Parathyroid adenoma (tissue), 2 donors: ENCODE measurements at regions not wholly inside any gene's neighbourhood (a gene's known extent, or its start where the extent isn't known, plus 50 kb on each side); places are given as distances from the start of the nearest gene placed in this dataset.

ENCODE experiments used
- H2AFZ ChIP-seq: fragments of 300-600 bp; sonication (generic); one replicate; pipeline ENCODE4 v1.7.0; 2017; ENCODE audit warnings: antibody characterized with exemption, mild to moderate bottlenecking
- H3K27ac ChIP-seq: fragments of 300-600 bp; sonication (generic); one replicate; pipeline ENCODE4 v1.7.0; 2017
- H3K27me3 ChIP-seq: fragments of 300-600 bp; sonication (generic); one replicate; pipeline ENCODE4 v1.7.0; 2017; ENCODE audit warnings: low read length; ENCODE audit not compliant: control insufficient read depth, insufficient read depth
- H3K36me3 ChIP-seq: fragments of 300-600 bp; sonication (generic); one replicate; pipeline ENCODE4 v1.7.0; 2017; ENCODE audit warnings: low read length; ENCODE audit not compliant: control insufficient read depth, insufficient read depth
- H3K4me1 ChIP-seq: fragments of 300-600 bp; sonication (generic); one replicate; pipeline ENCODE4 v1.7.0; 2017; ENCODE audit warnings: control low read depth
- H3K4me2 ChIP-seq: fragments of 300-600 bp; sonication (generic); one replicate; pipeline ENCODE4 v1.7.0; 2017; ENCODE audit warnings: low read length
- H3K4me3 ChIP-seq: fragments of 300-600 bp; sonication (generic); one replicate; pipeline ENCODE4 v1.7.0; 2017; ENCODE audit warnings: low read depth, low read length
- H3K79me2 ChIP-seq: fragments of 300-600 bp; sonication (generic); one replicate; pipeline ENCODE4 v1.7.0; 2017; ENCODE audit warnings: control low read depth
- H3K9ac ChIP-seq: fragments of 300-600 bp; sonication (generic); one replicate; pipeline ENCODE4 v1.7.0; 2017; ENCODE audit warnings: mild to moderate bottlenecking
- H3K9me3 ChIP-seq: fragments of 300-600 bp; sonication (generic); one replicate; pipeline ENCODE4 v1.7.0; 2017; ENCODE audit warnings: low read length; ENCODE audit not compliant: control insufficient read depth
- TF ChIP-seq, protein P1 (sequence below): fragments of 300-600 bp; sonication (generic); IDR thresholded peaks from one replicate; pipeline ENCODE4 v1.7.0; 2017; ENCODE audit warnings: antibody characterized with exemption, mild to moderate bottlenecking
- donor health status: primary hyperparathyroidism.

DNA sequence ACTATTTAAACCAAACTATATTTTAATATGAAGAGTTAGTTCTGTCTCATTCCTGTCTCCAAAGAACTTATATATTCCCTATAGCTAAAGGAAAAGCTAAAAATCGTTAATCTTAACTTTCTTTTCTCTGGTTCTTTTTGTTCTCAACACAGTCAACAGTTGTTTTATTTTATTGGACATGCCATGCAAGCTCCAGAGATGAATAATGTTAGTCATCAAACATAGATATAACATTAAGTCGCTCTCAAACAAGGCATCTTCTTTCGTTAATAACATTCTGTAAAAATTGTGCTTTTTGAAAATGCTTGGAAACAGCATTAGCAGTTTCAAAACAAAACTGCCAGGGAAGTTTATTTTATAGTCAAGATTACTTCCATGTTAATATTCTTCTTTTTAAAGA, 117.9 kb upstream of the GPM6A start:
- Histone ChIP-seq H3K27ac (no peak overlapping the region), H3K4me3 (no peak overlapping the region), H3K79me2 (no peaks in the 10 kb centered on the region)

DNA sequence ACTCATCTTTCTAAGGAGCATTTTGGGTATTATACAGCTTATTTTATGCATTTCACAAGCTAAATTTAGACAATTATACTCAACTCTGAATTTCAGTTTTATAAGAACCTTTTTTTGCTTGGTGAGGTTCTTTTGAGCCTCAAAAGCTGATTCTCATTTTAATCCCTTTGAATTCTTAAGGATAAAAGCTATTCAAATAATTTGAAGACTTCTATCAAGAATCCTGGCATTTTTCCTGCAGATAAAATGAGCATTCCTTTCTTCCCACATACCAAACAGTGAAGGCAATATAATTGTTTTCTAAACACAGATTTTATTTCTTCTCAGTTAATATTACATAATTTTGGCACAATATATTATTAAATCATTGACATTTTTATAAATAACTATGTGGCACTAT, 118.4 kb upstream of the GPM6A start:
- H3K4me2 ChIP-seq = no peak overlapping the region

More for the DNA sequence above, 117.9 kb upstream of the GPM6A start:
- H3K36me3 ChIP-seq = no peaks in the 10 kb centered on the region
- TF ChIP-seq, protein P1, sequence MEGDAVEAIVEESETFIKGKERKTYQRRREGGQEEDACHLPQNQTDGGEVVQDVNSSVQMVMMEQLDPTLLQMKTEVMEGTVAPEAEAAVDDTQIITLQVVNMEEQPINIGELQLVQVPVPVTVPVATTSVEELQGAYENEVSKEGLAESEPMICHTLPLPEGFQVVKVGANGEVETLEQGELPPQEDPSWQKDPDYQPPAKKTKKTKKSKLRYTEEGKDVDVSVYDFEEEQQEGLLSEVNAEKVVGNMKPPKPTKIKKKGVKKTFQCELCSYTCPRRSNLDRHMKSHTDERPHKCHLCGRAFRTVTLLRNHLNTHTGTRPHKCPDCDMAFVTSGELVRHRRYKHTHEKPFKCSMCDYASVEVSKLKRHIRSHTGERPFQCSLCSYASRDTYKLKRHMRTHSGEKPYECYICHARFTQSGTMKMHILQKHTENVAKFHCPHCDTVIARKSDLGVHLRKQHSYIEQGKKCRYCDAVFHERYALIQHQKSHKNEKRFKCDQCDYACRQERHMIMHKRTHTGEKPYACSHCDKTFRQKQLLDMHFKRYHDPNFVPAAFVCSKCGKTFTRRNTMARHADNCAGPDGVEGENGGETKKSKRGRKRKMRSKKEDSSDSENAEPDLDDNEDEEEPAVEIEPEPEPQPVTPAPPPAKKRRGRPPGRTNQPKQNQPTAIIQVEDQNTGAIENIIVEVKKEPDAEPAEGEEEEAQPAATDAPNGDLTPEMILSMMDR = no peak
- no peak overlapping the region for H3K9ac ChIP-seq
- H3K9me3 ChIP-seq = no peaks in the 10 kb centered on the region
- no peak overlapping the region for H2AFZ ChIP-seq
- H3K27me3 ChIP-seq = no peaks in the 10 kb centered on the region
- H3K4me1 ChIP-seq = no peaks in the 10 kb centered on the region
- no peak overlapping the region for H3K4me2 ChIP-seq

DNA sequence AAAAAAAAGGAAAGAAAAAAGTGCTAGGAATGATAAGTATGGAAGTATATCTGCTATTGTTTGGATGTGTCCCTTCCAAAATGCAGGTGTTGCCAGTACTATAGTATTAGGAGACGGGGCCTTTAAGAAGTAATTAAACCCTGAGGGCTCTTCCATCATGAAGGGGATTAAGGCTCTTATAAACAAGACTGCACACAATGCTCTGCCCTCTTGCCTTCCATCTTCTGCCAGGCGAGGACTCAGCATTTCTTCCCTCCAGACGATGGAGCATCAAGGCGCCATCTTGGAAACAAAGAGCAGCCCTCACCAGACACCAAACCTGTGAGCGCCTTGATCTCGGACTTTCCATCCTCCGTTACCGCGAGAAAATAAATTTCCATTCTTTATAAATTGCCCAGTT, 120.1 kb upstream of the GPM6A start:
- H3K4me1 ChIP-seq = no peaks in the 10 kb centered on the region
- no peaks in the 10 kb centered on the region for H3K9me3 ChIP-seq
- no peaks in the 10 kb centered on the region for H3K27me3 ChIP-seq
- H3K4me2 ChIP-seq = no peak overlapping the region
- no peak overlapping the region for H3K27ac ChIP-seq
- TF ChIP-seq, protein P1 = no peak
- H3K9ac ChIP-seq = no peak overlapping the region
- H3K4me3 ChIP-seq = no peak overlapping the region
- no peak overlapping the region for H2AFZ ChIP-seq
- H3K36me3 ChIP-seq = no peaks in the 10 kb centered on the region
- H3K79me2 ChIP-seq = no peaks in the 10 kb centered on the region

More for the DNA sequence above, 118.4 kb upstream of the GPM6A start:
- Histone ChIP-seq H3K27ac (no peak overlapping the region), H3K4me1 (no peaks in the 10 kb centered on the region), H2AFZ (no peak overlapping the region), H3K9ac (no peak overlapping the region), H3K79me2 (no peaks in the 10 kb centered on the region), H3K4me3 (no peak overlapping the region), H3K27me3 (no peaks in the 10 kb centered on the region), H3K9me3 (no peaks in the 10 kb centered on the region), H3K36me3 (no peaks in the 10 kb centered on the region)
- TF ChIP-seq, protein P1 = no peak

DNA sequence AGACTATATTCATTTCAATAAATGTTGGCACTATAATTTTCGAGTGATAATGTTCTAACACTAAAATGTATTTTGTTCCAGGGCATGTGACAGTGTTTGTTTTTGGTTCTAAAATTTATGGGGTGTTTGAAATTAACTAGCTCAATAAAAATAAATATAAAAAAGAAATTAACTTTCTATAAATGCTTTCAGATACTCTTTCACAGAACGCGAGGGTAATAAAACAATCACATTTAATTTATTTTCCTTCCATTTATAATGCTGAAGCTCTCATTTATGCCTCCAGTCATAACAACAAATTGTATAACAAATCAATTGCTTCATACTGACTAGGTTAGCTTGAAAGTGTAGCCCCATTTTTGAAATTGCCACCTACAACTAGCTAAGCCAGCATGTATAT, 122.4 kb upstream of the GPM6A start:
- Histone ChIP-seq H3K79me2 (no peaks in the 10 kb centered on the region), H3K36me3 (no peaks in the 10 kb centered on the region), H3K4me3 (no peak overlapping the region), H2AFZ (no peak overlapping the region), H3K9ac (no peak overlapping the region), H3K9me3 (no peaks in the 10 kb centered on the region), H3K4me1 (no peaks in the 10 kb centered on the region), H3K27ac (no peak overlapping the region), H3K4me2 (no peak overlapping the region), H3K27me3 (no peaks in the 10 kb centered on the region)
- TF ChIP-seq, protein P1 = no peak

DNA sequence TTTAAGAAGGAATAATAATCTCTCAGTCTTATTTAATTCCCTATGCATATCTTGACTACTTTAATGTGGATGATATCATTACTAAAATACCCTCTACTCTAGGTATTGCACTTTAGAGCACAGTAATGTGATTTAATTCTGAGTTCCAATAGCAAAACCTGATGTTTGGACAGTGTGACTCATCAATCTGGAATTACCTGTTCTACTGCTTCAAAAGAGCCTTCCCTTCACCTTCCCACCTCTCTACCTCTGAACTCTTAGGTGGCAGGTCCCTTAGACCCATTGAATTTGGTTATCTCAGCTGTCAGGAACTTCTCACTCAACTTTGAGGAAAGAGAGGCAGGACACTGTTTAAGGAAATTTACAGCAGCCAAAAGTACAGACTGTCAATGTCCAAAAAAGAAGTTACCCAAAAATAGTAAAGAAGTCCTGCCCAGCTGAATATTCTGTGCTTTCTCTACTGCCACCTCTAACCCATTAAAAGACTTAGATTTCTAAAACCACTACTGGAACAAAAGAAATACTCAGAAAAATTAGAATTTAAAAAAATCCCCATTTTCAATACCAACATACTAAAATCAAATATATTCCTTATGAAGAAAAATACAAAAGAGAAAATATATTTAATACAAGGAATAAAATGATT, 123.1 kb upstream of the GPM6A start:
- TF ChIP-seq, protein P1 = no peak
- H3K27ac ChIP-seq = no peak overlapping the region
- no peaks in the 10 kb centered on the region for H3K9me3 ChIP-seq
- H3K9ac ChIP-seq = no peak overlapping the region
- no peaks in the 10 kb centered on the region for H3K79me2 ChIP-seq
- H2AFZ ChIP-seq = no peak overlapping the region
- no peak overlapping the region for H3K4me2 ChIP-seq
- H3K4me1 ChIP-seq = no peaks in the 10 kb centered on the region
- no peak overlapping the region for H3K4me3 ChIP-seq
- no peaks in the 10 kb centered on the region for H3K36me3 ChIP-seq
- no peaks in the 10 kb centered on the region for H3K27me3 ChIP-seq
